Upper lobe of left lung (tissue), 6 donors: ENCODE measurements at regions not wholly inside any gene's neighbourhood (a gene's known extent, or its start where the extent isn't known, plus 50 kb on each side); places are given as distances from the start of the nearest gene placed in this dataset.

Source experiments
- ATAC-seq, 2 donors: fragments of 200-7000 bp; cut with Tn5 transposase; one replicate each; pipeline ENCODE4 v1.9.1; 2022; ENCODE audit warnings: mild to moderate bottlenecking in 2 of 2, moderate library complexity in 2 of 2; ENCODE audit not compliant: low FRiP score in 2 of 2
- DNase-seq, 2 donors: peaks; one replicate each; pipeline ENCODE4 v3.0.0-alpha.2; 2019 to 2020
- H3K27ac ChIP-seq, 4 donors: fragments of 200-600 bp; sonication (generic); one replicate each; pipeline ENCODE4 v1.5.1; 2016 to 2019
- H3K27me3 ChIP-seq, 4 donors: fragments of 200-600 bp; sonication (generic); one replicate each; pipeline ENCODE4 v1.5.1; 2017 to 2019
- H3K36me3 ChIP-seq, 4 donors: fragments of 200-600 bp; sonication (generic); one replicate each; pipeline ENCODE4 v1.5.1; 2016 to 2019
- H3K4me1 ChIP-seq, 4 donors: fragments of 200-600 bp; sonication (generic); one replicate each; pipeline ENCODE4 v1.5.1; 2018 to 2019
- H3K4me3 ChIP-seq, 4 donors: fragments of 200-600 bp; sonication (generic); one replicate each; pipeline ENCODE4 v1.5.1; 2017 to 2019; ENCODE audit warnings: mild to moderate bottlenecking in 2 of 4, moderate library complexity in 1 of 4
- H3K9me3 ChIP-seq, 4 donors: fragments of 200-600 bp; sonication (generic); one replicate each; pipeline ENCODE4 v1.5.1; 2018 to 2019
- EP300 ChIP-seq, 4 donors: sonication (generic); formaldehyde crosslinking; IDR thresholded peaks; one replicate each; pipeline ENCODE4 v1.5.1; 2017; ENCODE audit warnings: antibody characterized with exemption in 4 of 4, control low read depth in 2 of 4
- POLR2A ChIP-seq, 4 donors: fragments of 450-650 bp; IDR thresholded peaks; one replicate each; pipeline ENCODE4 v1.5.1; 2016 to 2017; ENCODE audit warnings: antibody characterized with exemption in 4 of 4, mild to moderate bottlenecking in 2 of 4
- POLR2AphosphoS5 ChIP-seq, 2 donors: sonication (generic); formaldehyde crosslinking; IDR thresholded peaks; one replicate each; pipeline ENCODE4 v1.5.1; 2017; ENCODE audit warnings: antibody characterized with exemption in 2 of 2
- WGBS, 2 donors: methylation state at CpG; one replicate each; pipeline ENCODE4 v1.1.5; 2017 to 2018; 5-methylcytosine and 5-hydroxymethylcytosine counted together
- TF ChIP-seq, protein P1 (sequence below), 6 experiments: fragments of 450-650 bp in 4 of 6; fragments of 200-600 bp in 2 of 6; sonication (generic) in 2 of 6; IDR thresholded peaks; one replicate each; pipeline ENCODE4 v1.5.1; 2016 to 2019; ENCODE audit warnings: antibody characterized with exemption in 6 of 6
- donor health status: DM: no; HTN: no; CAD: no; lungs with moderate emphysema.
- donor health status: DM: no; HTN: yes; CAD: no; lungs with severe emphysema.

DNA sequence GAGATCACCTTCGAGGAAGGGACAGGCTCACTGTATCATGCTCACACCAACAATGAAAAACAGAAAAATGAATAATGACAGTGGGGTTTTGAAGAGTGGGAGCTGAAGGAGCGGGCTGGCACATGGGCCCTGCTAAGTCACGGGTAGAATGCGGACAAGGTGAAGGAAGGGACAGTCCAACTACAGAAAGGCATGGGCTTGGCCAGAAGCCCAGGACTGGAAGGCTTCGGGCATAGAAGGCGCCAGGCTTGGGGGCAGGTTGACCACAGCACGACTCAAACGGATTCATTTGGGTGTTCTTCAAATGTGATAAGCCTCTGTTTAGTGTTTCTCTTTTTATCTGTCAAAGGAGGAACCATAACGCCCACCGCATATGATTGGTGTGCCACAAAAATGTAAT lies 509.5 kb downstream of the CCSER2 start:
- Histone ChIP-seq H3K4me1 (no peaks in the 10 kb centered on the region), H3K27ac (no peak overlapping the region), H3K27me3 (no peaks in the 10 kb centered on the region), H3K4me3 (no peak overlapping the region), H3K9me3 (no peaks in the 10 kb centered on the region), H3K36me3 (no peaks in the 10 kb centered on the region)
- TF ChIP-seq POLR2AphosphoS5 (IDR thresholded peaks at IDR 0.05) (no peak), POLR2A (IDR thresholded peaks at IDR 0.05) (no peak)
- ATAC-seq: no peak
- DNase-seq: no peak
- 76 to 78% methylated on average over 10 of the region's 10 CpGs for WGBS, 2 donors

DNA sequence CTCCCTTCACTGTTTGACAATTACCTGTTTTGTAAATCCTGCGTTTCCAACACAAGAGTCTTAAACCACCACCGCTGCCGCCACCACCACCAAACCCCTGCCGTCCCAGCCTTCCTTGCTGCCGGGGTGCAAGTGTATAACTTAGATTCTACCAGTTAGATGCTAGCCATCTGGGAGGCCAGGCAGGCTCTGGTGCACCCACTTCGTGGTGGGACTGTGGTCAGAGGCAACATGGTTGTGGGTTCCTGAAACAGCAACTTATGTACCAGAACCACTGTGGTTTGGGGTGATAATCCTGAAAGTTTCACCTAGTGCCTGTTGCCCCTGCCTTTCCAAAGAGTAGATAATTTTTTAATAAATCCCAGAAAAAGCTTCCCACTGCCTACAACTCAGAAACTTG lies 510.5 kb downstream of the CCSER2 start:
- ATAC-seq (no peak), DNase-seq (peak in 1 of 2 donors; percentile 23)
- Histone ChIP-seq H3K4me3 (no peak overlapping the region), H3K4me1 (no peaks in the 10 kb centered on the region), H3K36me3 (no peaks in the 10 kb centered on the region), H3K9me3 (no peaks in the 10 kb centered on the region), H3K27ac (no peak overlapping the region), H3K27me3 (no peaks in the 10 kb centered on the region)
- 80 to 82% methylated on average over 6 of the region's 6 CpGs for WGBS, 2 donors
- TF ChIP-seq POLR2A (IDR thresholded peaks at IDR 0.05) (no peak), EP300 (IDR thresholded peaks at IDR 0.05) (no peak), POLR2AphosphoS5 (IDR thresholded peaks at IDR 0.05) (no peak)
- TF ChIP-seq, protein P1, sequence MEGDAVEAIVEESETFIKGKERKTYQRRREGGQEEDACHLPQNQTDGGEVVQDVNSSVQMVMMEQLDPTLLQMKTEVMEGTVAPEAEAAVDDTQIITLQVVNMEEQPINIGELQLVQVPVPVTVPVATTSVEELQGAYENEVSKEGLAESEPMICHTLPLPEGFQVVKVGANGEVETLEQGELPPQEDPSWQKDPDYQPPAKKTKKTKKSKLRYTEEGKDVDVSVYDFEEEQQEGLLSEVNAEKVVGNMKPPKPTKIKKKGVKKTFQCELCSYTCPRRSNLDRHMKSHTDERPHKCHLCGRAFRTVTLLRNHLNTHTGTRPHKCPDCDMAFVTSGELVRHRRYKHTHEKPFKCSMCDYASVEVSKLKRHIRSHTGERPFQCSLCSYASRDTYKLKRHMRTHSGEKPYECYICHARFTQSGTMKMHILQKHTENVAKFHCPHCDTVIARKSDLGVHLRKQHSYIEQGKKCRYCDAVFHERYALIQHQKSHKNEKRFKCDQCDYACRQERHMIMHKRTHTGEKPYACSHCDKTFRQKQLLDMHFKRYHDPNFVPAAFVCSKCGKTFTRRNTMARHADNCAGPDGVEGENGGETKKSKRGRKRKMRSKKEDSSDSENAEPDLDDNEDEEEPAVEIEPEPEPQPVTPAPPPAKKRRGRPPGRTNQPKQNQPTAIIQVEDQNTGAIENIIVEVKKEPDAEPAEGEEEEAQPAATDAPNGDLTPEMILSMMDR (IDR thresholded peaks at IDR 0.05): no peak

DNA sequence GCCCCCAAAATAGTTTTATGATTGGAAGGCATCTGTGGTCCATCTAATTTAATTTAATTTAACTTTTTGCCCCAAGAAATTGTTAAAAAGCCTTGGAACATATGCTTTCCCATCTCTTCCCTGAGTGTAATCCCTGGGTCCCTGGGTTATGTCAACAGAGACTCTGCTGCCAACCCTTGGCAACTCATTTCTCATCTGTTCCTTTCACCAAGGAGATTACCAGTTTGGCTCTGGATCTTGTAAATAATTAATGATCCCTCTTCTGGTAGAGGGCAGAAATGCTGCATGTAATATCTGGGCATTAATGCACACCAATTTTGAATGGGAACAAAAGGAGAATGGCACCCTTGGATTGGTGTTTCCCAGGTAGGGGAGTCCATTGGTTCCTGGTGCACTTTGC lies 514.2 kb downstream of the CCSER2 start:
- no peak overlapping the region for H3K4me3 ChIP-seq
- no peaks in the 10 kb centered on the region for H3K27me3 ChIP-seq
- TF ChIP-seq POLR2AphosphoS5 (IDR thresholded peaks at IDR 0.05) (no peak), EP300 (IDR thresholded peaks at IDR 0.05) (no peak), POLR2A (IDR thresholded peaks at IDR 0.05) (no peak)
- TF ChIP-seq, protein P1 (IDR thresholded peaks at IDR 0.05): no peak
- H3K4me1 ChIP-seq: no peaks in the 10 kb centered on the region
- no peaks in the 10 kb centered on the region for H3K36me3 ChIP-seq
- H3K27ac ChIP-seq: no peak overlapping the region
- DNase-seq (no peak), ATAC-seq (no peak)
- H3K9me3 ChIP-seq: no peaks in the 10 kb centered on the region

DNA sequence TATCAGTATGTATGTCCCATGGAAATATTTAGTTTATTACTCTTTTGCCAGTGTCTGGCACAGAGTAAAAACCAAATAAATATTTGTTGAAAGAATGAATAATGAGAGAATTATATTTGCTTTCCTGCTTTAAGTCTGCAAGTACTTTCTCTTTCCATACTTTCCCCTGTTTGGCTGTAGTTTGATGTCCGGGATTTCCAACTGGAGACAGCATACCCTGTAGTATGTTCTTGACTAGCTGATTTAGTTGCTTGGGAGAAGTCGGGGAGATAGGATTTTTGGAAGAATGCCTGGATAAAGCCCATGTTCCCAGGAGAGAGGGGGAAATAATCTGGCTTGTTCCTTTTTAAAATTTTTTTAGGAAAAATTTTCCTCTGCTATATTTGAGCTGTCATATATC lies 516.1 kb downstream of the CCSER2 start:
- no peaks in the 10 kb centered on the region for H3K27me3 ChIP-seq
- ATAC-seq (no peak), DNase-seq (no peak)
- no peak overlapping the region for H3K27ac ChIP-seq
- no peaks in the 10 kb centered on the region for H3K9me3 ChIP-seq
- WGBS, 2 donors: 42 to 56% methylated on average over 2 of the region's 2 CpGs
- no peak overlapping the region for H3K4me3 ChIP-seq
- H3K4me1 ChIP-seq: no peaks in the 10 kb centered on the region
- TF ChIP-seq POLR2AphosphoS5 (IDR thresholded peaks at IDR 0.05): no peak
- TF ChIP-seq POLR2A (IDR thresholded peaks at IDR 0.05): no peak
- TF ChIP-seq, protein P1 (IDR thresholded peaks at IDR 0.05): no peak
- TF ChIP-seq EP300 (IDR thresholded peaks at IDR 0.05): no peak
- no peaks in the 10 kb centered on the region for H3K36me3 ChIP-seq

DNA sequence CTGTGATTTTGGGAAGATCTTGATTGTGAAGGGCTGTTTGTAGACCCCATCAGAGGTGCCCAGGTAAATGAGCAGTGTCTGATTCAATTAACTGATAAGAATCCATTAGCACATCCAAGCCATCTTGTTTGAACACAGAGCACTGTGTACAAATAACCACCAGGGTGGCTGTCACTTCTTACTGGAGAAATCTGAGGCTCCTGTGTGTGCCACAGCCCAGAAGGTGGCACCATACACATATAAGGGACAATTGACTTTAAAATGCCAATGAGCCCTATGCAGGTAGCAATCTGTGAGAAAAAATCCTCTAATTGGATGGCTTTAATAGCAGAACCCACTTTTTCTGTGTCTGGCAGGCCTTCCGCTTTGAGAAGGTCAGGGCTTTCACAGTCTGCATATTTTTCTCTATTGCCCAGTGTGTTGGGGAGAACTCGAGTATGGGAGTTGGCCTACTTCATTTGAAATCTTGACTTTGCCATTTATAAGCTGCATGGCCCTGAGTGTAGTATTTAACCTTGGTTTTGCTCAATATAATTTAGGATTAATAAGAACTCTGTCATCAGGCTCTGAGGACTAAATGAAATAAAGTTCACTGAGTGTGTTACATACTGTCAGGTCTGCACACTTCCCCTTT lies 517.4 kb downstream of the CCSER2 start:
- H3K27ac ChIP-seq: peak overlapping the region in 1 of 4 donors; percentile 27
- ATAC-seq (peak in 1 of 2 donors; percentile 70), DNase-seq (peak in 1 of 2 donors; percentile 41)
- WGBS, 2 donors: 64 to 78% methylated on average over 2 of the region's 2 CpGs
- no peaks in the 10 kb centered on the region for H3K27me3 ChIP-seq
- H3K4me1 ChIP-seq: no peaks in the 10 kb centered on the region
- no peaks in the 10 kb centered on the region for H3K36me3 ChIP-seq
- no peaks in the 10 kb centered on the region for H3K9me3 ChIP-seq
- TF ChIP-seq POLR2A (IDR thresholded peaks at IDR 0.05) (no peak), POLR2AphosphoS5 (IDR thresholded peaks at IDR 0.05) (no peak), EP300 (IDR thresholded peaks at IDR 0.05) (no peak)
- TF ChIP-seq, protein P1 (IDR thresholded peaks at IDR 0.05): peak in 2 of 6 experiments; percentile 43 to 58
- H3K4me3 ChIP-seq: no peak overlapping the region
